Neural cell (in vitro differentiated cells): ENCODE measurements at regions not wholly inside any gene's neighbourhood (a gene's known extent, or its start where the extent isn't known, plus 50 kb on each side); places are given as distances from the start of the nearest gene placed in this dataset.

Source experiments
- H2AFZ ChIP-seq: fragments of 200-600, 300-800 bp; sonication (generic), shearing (Covaris generic); 2 replicates; pipeline ENCODE4 v1.6.0; 2014; ENCODE audit warnings: low read depth, mild to moderate bottlenecking, antibody characterized with exemption, low read length, moderate library complexity
- H3F3A ChIP-seq: fragments of 200-600 bp; shearing (Covaris generic); 2 replicates; pipeline ENCODE4 v1.6.1; 2016; ENCODE audit warnings: mild to moderate bottlenecking, moderate library complexity, mixed read lengths, antibody characterized with exemption, low read length; ENCODE audit not compliant: insufficient read depth, poor library complexity, severe bottlenecking
- H3K27ac ChIP-seq: fragments of 200-600, 300-800 bp; sonication (generic), shearing (Covaris generic); 2 replicates; pipeline ENCODE4 v1.5.1; 2014; ENCODE audit warnings: mild to moderate bottlenecking, low read length, moderate library complexity
- H3K27me3 ChIP-seq: fragments of 300-800, 200-600 bp; sonication (generic), shearing (Covaris generic); 2 replicates; pipeline ENCODE4 v1.6.0; 2014; ENCODE audit warnings: mild to moderate bottlenecking, low read depth, low read length, moderate library complexity; ENCODE audit not compliant: insufficient read depth
- H3K36me3 ChIP-seq: fragments of 300-800, 200-600 bp; sonication (generic), shearing (Covaris generic); 2 replicates; pipeline ENCODE4 v1.5.1; 2014; ENCODE audit warnings: mild to moderate bottlenecking, antibody characterized with exemption, low read length, moderate library complexity; ENCODE audit not compliant: insufficient read depth
- H3K4me2 ChIP-seq: fragments of 300-800, 200-600 bp; sonication (generic), shearing (Covaris generic); 2 replicates; pipeline ENCODE4 v1.6.0; 2014; ENCODE audit warnings: mild to moderate bottlenecking, low read length
- H3K4me3 ChIP-seq: fragments of 300-800, 200-600 bp; sonication (generic), shearing (Covaris generic); 2 replicates; pipeline ENCODE4 v1.5.1; 2014; ENCODE audit warnings: mild to moderate bottlenecking, low read length, moderate library complexity
- H3K79me2 ChIP-seq: fragments of 200-600 bp; shearing (Covaris generic); replicated peaks from 2 replicates; pipeline ENCODE4 v1.6.0; 2014; ENCODE audit warnings: mild to moderate bottlenecking, low read length, moderate library complexity; ENCODE audit not compliant: insufficient read depth
- H3K9ac ChIP-seq: fragments of 300-800, 200-600 bp; sonication (generic), shearing (Covaris generic); 2 replicates; pipeline ENCODE4 v1.6.1; 2016; ENCODE audit warnings: mild to moderate bottlenecking, low read length, mixed read lengths
- H3K9me2 ChIP-seq: fragments of 200-600 bp; shearing (Covaris generic); 2 replicates; pipeline ENCODE4 v1.6.1; 2016; ENCODE audit warnings: mild to moderate bottlenecking, low read length, mixed read lengths; ENCODE audit not compliant: insufficient read depth
- H3K9me3 ChIP-seq: fragments of 200-600, 300-800 bp; sonication (generic), shearing (Covaris generic); 2 replicates; pipeline ENCODE4 v1.6.1; 2016; ENCODE audit warnings: mild to moderate bottlenecking, mixed run types, low read length, moderate library complexity, mixed read lengths
- H4K20me1 ChIP-seq: fragments of 200-600 bp; shearing (Covaris generic); 2 replicates; pipeline ENCODE4 v1.6.1; 2016; ENCODE audit warnings: mild to moderate bottlenecking, mixed run types; ENCODE audit not compliant: insufficient read depth
- CTCF ChIP-seq: fragments of 450-650 bp; IDR thresholded peaks from 2 replicates; pipeline ENCODE4 v1.5.1; 2014; ENCODE audit warnings: antibody characterized with exemption, mild to moderate bottlenecking, moderate library complexity; ENCODE audit not compliant: poor library complexity, severe bottlenecking
- EP300 ChIP-seq: fragments of 450-650 bp; conservative IDR thresholded peaks from 2 replicates; pipeline ENCODE4 v1.6.1; 2014; ENCODE audit warnings: antibody characterized with exemption, mild to moderate bottlenecking, moderate library complexity; ENCODE audit not compliant: poor library complexity, severe bottlenecking
- EZH2 ChIP-seq: fragments of 200-600, 300-800 bp; shearing (Covaris generic), sonication (generic); IDR thresholded peaks from 2 replicates; pipeline ENCODE4 v1.6.1; 2014; ENCODE audit warnings: antibody characterized with exemption, low read length, borderline replicate concordance, mild to moderate bottlenecking; ENCODE audit not compliant: insufficient read depth, poor library complexity, severe bottlenecking
- MXI1 ChIP-seq: fragments of 450-650 bp; conservative IDR thresholded peaks from 2 replicates; pipeline ENCODE4 v1.6.1; 2014; ENCODE audit warnings: antibody characterized with exemption, mild to moderate bottlenecking; ENCODE audit not compliant: poor library complexity, severe bottlenecking
- POLR2AphosphoS5 ChIP-seq: IDR thresholded peaks from 2 replicates; pipeline ENCODE4 v1.6.1; 2012
- RAD21 ChIP-seq: fragments of 450-650 bp; conservative IDR thresholded peaks from 2 replicates; pipeline ENCODE4 v1.6.1; 2014; ENCODE audit warnings: antibody characterized with exemption, mild to moderate bottlenecking, moderate library complexity
- REST ChIP-seq: IDR thresholded peaks from 2 replicates; pipeline ENCODE4 v1.6.1; 2012; ENCODE audit warnings: borderline replicate concordance
- SMC3 ChIP-seq: fragments of 450-650 bp; conservative IDR thresholded peaks from 2 replicates; pipeline ENCODE4 v1.6.1; 2014; ENCODE audit warnings: antibody characterized with exemption, mild to moderate bottlenecking, moderate library complexity; ENCODE audit not compliant: poor library complexity
- TAF1 ChIP-seq: IDR thresholded peaks from 2 replicates; pipeline ENCODE4 v1.6.1; 2012; ENCODE audit warnings: low read depth

- Histone ChIP-seq H3K9ac (no peak overlapping the region), H3F3A (no peaks in the 10 kb centered on the region), H3K36me3 (no peaks in the 10 kb centered on the region), H4K20me1 (no peaks in the 10 kb centered on the region), H3K79me2 (no peaks in the 10 kb centered on the region), H3K4me2 (no peak overlapping the region), H3K9me2 (no peaks in the 10 kb centered on the region), H2AFZ (no peak overlapping the region), H3K27me3 (no peaks in the 10 kb centered on the region), H3K4me3 (no peak overlapping the region), H3K27ac (no peak overlapping the region), H3K9me3 (no peaks in the 10 kb centered on the region)
- TF ChIP-seq POLR2AphosphoS5 (no peak), EP300 (no peak), CTCF (no peak), EZH2 (no peak), TAF1 (no peak), REST (no peak), RAD21 (no peak), SMC3 (no peak), MXI1 (no peak)
These were observed 327.2 kb downstream of the BTG1 start for GRCh38 chr12:91818227-91819131.

GRCh38 chr12:91817517-91817916, 328.1 kb downstream of the BTG1 start:
- Histone ChIP-seq H3K9ac (no peak overlapping the region), H2AFZ (no peak overlapping the region), H3K9me3 (no peaks in the 10 kb centered on the region), H3K4me2 (no peak overlapping the region), H3K9me2 (no peaks in the 10 kb centered on the region), H4K20me1 (no peaks in the 10 kb centered on the region), H3K36me3 (no peaks in the 10 kb centered on the region), H3K27me3 (no peaks in the 10 kb centered on the region), H3K27ac (no peak overlapping the region), H3K79me2 (no peaks in the 10 kb centered on the region), H3F3A (no peaks in the 10 kb centered on the region), H3K4me3 (no peak overlapping the region)
- TF ChIP-seq TAF1 (no peak), EP300 (no peak), RAD21 (no peak)
